ENCODE measurements at regions not wholly inside any gene's neighbourhood (a gene's known extent, or its start where the extent isn't known, plus 50 kb on each side); places are given as distances from the start of the nearest gene placed in this dataset.

DNA sequence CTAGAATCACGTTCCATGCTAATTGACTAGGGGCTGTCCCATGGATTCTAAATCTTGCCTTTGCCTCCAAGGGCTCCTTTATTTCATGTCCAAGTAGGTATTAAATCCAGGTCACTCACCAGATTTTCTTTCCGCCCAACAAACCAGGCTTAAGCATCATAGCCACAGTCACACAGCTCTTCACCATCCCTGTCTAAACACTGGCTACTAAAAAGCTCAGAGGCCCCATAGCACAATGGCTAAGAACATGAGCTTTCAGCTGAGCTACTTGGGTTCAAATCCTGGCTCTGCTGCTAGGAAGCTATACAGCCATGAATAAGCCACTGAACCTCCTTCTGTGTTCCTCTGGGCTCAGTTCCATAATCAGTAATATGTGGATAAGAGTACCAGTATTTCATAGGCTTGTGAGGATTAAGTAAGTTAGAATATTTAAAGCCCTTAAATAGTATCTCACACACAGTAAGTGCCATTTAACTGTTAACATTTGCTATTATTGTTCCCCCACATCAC lies 277.2 kb upstream of the GJB5 start:
- TF ChIP-seq, protein P1, sequence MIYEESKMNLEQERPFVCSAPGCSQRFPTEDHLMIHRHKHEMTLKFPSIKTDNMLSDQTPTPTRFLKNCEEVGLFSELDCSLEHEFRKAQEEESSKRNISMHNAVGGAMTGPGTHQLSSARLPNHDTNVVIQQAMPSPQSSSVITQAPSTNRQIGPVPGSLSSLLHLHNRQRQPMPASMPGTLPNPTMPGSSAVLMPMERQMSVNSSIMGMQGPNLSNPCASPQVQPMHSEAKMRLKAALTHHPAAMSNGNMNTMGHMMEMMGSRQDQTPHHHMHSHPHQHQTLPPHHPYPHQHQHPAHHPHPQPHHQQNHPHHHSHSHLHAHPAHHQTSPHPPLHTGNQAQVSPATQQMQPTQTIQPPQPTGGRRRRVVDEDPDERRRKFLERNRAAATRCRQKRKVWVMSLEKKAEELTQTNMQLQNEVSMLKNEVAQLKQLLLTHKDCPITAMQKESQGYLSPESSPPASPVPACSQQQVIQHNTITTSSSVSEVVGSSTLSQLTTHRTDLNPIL (CRISPR knock-in tag; IDR thresholded peaks at IDR 0.05; ENCODE audit: low read depth), result no peak
- TF ChIP-seq PATZ1 (CRISPR knock-in tag; IDR thresholded peaks at IDR 0.05; ENCODE audit: borderline replicate concordance), result no peak
- TF ChIP-seq ZNF565 (CRISPR knock-in tag; conservative IDR thresholded peaks at IDR 0.05; ENCODE audit: low read depth), result no peak
- TF ChIP-seq ZNF70 (CRISPR knock-in tag; IDR thresholded peaks at IDR 0.05), result no peak
